ENCODE measurements at regions not wholly inside any gene's neighbourhood (a gene's known extent, or its start where the extent isn't known, plus 50 kb on each side); places are given as distances from the start of the nearest gene placed in this dataset.

GRCh38 chr3:189117087-189117486, 54.7 kb upstream of the TPRG1 start:
- DNase-seq (ENCODE audit: low spot score), result no peak

DNA sequence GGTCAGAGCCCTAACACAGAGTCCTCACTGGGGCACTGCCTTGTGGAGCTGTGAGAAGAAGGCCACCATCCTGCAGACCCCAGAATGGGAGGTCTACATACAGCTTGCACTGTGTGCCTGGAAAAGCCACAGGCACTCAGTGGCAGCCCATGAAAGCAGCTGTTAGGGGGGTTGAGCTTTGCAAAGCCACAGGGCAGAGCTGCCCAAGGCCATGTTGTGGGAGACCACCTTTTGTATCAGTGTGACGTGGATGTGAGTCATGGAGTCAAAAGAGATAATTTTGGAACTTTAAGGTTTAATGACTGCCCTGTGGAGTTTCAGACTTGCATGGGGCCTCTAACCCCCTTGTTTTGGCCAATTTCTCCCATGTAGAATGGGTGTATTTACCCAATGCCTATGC, 52.9 kb upstream of the TPRG1 start:
- no peak for DNase-seq (ENCODE audit: low spot score)

- no peak for DNase-seq (ENCODE audit: low spot score)
Measured at GRCh38 chr3:189119950-189120349, 51.8 kb upstream of the TPRG1 start.

DNA sequence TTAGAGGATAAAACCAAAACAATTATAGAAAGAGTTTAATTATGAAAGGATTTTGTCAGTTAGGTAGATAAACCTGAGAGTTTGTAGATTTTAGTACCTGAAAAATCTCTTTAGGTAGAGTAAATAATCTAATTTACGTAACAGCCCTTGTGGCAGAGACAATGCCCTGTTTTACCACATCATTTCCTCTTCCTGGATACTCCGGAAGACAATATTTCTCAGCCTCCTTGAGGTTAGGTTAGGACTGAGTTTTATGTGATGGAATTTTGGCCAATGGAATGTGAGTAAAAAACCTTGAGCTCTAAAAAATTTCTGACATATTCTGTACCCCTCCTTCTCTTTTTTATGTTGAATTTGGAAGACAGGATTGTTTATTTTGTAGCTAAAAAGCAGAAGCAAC, 50.7 kb upstream of the TPRG1 start:
- DNase-seq (ENCODE audit: low spot score), result no peak

All from AG08395 (cell line).